GM18907 (cell line): ENCODE measurements at regions not wholly inside any gene's neighbourhood (a gene's known extent, or its start where the extent isn't known, plus 50 kb on each side); places are given as distances from the start of the nearest gene placed in this dataset.
"Not testable (repeated sequence)": the region's sequence is repeated elsewhere in the genome, so short reads cannot be mapped to it uniquely, and the experiment has no call there.

ENCODE experiments used
- ATAC-seq: cut with Tn5 transposase; IDR thresholded peaks from one replicate; pipeline ENCODE4 v1.9.1; 2021; ENCODE audit warnings: mild to moderate bottlenecking, moderate library complexity; ENCODE audit not compliant: unreplicated experiment

DNA sequence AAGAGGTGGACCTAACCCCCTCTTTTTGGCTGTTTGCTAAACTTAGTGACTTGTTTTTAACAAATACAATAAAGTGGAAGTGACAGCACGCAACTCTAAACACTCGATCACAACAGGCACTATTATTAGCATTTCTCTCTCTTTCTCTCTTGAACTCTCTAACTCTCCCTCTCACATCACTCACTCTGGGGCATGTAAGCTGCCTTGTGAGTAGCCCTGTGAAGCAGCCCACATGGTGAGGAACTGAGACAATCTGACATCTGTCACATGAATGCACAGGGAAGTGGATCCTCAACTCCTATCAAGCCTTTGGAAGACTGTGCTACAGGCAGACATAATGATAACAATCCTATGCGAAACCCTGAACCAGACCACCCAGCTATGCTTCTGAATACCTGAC is 609.0 kb upstream of the CNTN5 start:
- ATAC-seq, result no peak

- ATAC-seq, result no peak
Measured at GRCh38 chr11:98417256-98417755, 603.4 kb upstream of the CNTN5 start.

GRCh38 chr11:98423933-98424332 is 596.8 kb upstream of the CNTN5 start:
- ATAC-seq, result no peak

GRCh38 chr11:98424773-98425172 is 596.0 kb upstream of the CNTN5 start:
- ATAC-seq, result not testable (repeated sequence)

GRCh38 chr11:98431463-98432359 is 589.0 kb upstream of the CNTN5 start:
- ATAC-seq, result no peak

- ATAC-seq, result no peak
Measured at GRCh38 chr11:98434296-98434695, 586.5 kb upstream of the CNTN5 start.

DNA sequence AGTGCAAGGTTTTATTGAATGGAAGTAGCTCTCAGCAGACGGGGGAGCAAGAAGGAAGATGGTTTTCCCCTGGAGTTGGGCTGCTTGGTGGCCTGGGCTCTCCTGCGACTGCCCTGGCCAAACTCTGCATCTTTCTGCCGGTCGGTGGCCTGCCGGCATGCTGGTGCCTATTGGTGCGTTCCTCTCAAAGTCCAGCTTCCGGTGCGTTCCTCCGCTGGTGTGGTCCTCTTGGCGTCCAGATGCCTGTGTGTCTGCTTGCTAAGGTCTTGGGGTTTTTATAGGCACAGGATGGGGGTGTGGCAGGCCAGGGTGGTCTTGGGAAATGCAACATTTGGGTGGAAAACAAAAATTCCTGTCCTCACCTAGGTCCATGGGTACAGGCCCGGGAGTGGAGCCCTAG is 567.4 kb upstream of the CNTN5 start:
- no peak for ATAC-seq

DNA sequence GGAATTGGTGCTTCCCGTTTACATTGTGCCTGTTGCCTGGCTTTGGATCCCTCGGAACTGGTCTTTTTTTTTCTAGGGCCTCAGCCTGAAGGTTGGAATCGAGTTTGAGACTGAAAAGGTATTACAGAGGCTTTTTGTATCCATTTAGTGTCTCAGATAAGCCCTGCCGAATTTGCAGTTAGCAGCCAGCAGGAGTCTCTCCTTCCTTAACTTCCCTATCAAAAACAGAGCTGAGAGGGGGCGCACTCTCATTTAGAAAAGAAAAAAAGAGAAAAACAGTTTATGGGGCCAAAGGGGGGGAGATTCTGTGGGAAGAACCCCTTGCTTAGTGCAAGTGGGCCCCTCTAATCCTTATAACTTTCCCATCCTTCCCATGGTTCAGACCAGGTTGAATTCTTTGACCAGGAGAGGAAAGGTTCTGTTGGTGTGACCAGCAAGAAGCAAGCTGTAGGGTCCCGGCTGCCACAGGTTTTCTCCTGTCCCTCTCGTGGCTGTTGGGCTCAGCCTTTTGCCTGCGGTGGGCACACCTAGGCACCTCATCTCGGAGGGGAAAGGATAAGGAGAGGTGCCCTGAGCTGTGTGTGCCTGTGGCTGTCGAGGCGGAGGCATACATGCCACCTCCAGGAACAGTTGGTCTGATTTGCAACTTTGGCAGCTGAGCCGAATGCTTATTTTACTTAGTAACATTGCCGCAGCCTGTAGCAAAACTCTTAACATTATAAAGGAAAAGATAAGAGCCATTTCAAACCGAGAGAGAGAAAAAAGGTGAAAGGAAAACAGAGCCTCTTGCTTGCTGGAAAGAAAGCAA is 565.0 kb upstream of the CNTN5 start:
- ATAC-seq, result no peak

- no peak for ATAC-seq
Measured at GRCh38 chr11:98456308-98456680, 564.5 kb upstream of the CNTN5 start.

- ATAC-seq, result no peak
Measured at GRCh38 chr11:98495016-98495415, 525.7 kb upstream of the CNTN5 start.

GRCh38 chr11:98495601-98496000 is 525.1 kb upstream of the CNTN5 start:
- ATAC-seq, result no peak

DNA sequence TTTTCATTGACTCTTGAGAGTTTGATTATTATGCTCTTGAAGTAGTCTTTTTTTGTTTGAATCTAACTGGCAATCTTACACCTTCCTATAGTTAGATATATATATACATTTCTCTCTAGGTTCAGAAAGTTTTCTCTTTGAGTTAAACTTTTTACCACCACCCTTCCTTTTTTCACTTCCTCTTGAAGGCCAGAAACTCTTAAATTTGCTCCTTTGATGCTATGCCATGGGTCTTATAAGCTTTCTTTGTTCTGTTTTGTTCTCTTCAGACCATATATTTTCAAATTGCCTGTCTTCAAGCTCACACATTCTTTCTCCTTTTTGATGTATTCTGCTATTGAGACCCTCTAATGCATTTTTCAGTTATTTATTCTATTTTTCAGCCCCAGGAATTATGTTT is 513.5 kb upstream of the CNTN5 start:
- ATAC-seq, result no peak

DNA sequence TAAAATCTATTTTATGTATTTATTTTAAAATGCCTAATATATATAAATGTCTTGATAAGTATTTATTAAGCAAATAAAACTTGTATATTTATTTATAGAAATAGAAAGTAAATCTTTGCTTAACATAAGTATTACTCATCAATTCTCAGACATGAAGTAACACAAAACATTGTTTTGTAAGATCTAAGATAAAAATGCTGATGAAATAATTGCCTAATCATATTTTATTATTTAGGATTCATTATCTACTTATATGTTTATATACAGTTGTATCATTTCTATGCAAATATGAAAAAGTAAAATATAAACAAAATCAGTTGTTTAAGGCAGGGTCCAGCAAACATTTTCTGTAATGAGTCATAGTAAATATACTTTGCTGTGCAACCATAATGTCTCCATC is 507.8 kb upstream of the CNTN5 start:
- ATAC-seq, result no peak

DNA sequence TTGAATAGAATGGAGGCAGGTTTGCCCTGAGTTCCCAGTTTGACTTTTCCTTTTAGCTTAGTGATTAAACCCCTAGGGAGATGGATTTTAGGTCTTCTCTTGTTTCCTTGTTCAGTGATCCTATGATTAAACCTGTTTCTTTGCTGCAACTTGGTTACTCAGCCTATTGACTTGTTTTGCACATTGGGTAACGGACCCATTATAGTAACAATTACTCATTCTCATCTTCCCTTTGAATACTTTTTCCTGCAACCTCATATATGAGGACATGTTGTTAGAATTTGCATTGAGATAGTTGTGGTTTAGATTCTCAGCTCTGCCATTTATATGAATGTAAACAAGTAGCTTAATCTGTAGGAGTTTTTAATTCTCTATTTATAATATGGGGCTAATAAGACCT is 489.2 kb upstream of the CNTN5 start:
- no peak for ATAC-seq

GRCh38 chr11:98536023-98536422 is 484.7 kb upstream of the CNTN5 start:
- no peak for ATAC-seq

DNA sequence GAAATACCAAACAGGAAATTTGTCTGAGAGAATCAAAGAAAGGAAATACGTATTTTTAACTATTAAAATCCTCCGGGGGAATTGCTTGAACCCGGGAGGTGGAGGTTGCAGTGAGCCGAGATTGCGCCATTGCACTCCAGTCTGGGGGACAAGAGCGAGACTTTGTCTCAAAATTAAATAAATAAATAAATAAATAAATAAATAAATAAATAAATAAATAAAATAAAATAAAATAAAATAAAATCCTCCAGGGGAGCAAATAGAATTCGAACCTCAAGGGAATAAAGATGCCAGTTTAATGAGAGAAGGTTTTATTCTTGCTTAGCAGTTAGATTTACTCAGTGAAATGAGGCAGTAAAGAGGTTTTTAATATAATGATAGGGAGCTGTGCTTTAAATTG is 482.4 kb upstream of the CNTN5 start:
- ATAC-seq, result not testable (repeated sequence)

GRCh38 chr11:98545544-98546175 is 475.1 kb upstream of the CNTN5 start:
- ATAC-seq, result no peak

DNA sequence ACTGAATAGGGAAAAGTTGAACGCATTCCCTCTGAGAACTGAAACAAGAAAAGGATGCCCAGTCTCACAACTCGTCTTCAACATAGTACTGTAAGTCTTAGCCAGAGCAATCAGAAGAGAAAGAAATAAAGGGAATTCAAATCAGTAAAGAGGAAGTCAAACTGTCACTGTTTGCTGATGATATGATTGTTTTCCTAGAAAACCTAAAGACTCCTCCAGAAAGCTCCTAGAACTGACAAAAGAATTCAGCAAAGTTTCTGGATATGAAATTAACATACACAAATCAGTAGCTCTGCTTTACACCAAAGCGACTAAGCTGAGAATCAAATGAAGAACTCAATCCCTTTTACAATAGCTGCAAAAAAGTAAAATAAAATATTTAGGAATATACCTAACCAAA is 471.2 kb upstream of the CNTN5 start:
- ATAC-seq, result no peak

DNA sequence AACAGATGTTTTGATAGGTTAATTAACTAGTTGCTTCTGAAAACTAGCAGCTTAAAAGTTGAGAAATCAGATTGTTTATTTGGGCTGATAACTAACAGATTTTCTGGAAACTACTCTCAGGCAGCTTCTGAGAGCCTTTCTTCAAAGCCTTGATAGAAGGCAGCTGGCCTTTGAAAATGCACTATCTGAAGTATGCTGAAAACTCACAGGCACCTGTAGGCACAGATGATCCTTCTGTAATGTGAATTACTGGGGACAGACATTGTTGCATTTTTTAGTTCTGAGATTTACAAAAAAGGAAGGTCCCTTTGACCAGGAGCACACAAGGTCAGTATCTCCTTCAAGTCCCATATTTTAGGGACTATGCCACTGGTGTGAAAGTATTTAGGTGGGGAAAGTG is 460.8 kb upstream of the CNTN5 start:
- ATAC-seq, result no peak

- no peak for ATAC-seq
Measured at GRCh38 chr11:98561252-98561651, 459.5 kb upstream of the CNTN5 start.

DNA sequence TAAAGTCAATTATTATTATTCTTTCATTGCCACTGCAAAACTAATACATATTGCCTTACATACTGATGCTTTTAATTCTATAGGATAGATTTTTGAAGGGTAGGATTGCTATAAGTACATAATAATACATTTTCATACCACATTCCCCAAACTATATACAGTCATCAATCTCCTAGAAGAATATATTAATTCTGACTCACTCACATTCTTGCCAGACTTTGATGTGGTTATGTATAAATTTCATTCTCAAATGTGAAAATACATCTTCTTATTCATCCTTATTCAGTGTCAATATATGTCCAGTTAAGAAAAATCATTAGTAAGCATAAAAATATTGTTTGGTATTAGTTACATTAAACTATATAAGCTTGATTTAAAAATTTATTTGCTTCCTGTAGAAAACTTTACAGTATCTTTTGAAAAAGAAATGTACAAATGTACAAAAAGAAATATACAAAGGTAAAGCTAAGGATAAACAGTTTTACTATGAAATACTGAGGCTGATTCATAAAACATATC is 458.8 kb upstream of the CNTN5 start:
- ATAC-seq, result no peak
